ENCODE measurements at regions not wholly inside any gene's neighbourhood (a gene's known extent, or its start where the extent isn't known, plus 50 kb on each side); places are given as distances from the start of the nearest gene placed in this dataset.
"Not testable (repeated sequence)": the region's sequence is repeated elsewhere in the genome, so short reads cannot be mapped to it uniquely, and the experiment has no call there.

DNA sequence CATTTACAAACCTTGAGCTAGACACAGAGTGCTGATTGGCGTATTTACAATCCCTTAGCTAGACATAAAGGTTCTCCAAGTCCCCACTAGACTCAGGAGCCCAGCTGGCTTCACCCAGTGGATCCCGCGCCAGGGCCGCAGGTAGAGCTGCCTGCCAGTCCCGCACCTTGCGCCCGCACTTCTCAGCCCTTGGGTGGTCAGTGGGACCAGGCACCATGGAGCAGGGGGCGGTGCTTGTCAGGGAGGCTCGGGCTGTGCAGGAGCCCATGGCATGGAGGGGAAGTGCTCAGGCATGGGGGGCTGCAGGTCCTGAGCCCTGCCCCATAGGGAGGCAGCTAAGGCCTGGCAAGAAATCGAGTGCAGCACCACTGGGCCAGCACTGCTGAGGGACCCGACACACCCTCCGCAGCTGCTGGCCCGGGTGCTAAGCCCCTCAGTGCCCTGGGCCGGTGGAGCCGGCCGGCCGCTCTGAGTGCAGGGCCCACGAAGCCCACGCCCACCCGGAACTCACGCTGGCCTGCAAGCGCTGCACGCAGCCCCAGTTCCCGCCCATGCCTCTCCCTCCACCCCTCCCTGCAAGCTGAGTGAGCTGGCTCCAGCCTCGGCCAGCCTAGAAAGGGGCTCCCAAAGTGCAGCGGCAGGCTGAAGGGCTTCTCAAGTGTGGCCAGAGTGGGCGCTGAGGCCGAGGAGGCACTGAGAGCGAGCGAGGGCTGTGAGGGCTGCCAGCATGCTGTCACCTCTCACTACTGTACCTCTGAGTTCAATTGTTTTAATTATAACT lies 1213.9 kb downstream of the OTOL1 start:
- no peak for DNase-seq (ENCODE audit: low spot score in 2 of 2, unreplicated experiment in 2 of 2)
- Mint-ChIP-seq H3K27ac (no peak overlapping the region), H3K36me3 (no peaks in the 10 kb centered on the region), H3K4me1 (no peaks in the 10 kb centered on the region), H3K4me3 (no peak overlapping the region), H3K9me3 (peaks cover 4% of the 10 kb centered on the region), H3K27me3 (ENCODE audit: low read depth) (no peaks in the 10 kb centered on the region)
- no peak for TF ChIP-seq CTCF (IDR thresholded peaks at IDR 0.05; ENCODE audit: unreplicated experiment)

- H3K4me3 Mint-ChIP-seq; DNase-seq (ENCODE audit: low spot score in 2 of 2, unreplicated experiment in 2 of 2); H3K9me3 Mint-ChIP-seq; H3K27me3 Mint-ChIP-seq (ENCODE audit: low read depth); H3K27ac Mint-ChIP-seq; H3K36me3 Mint-ChIP-seq: not testable (repeated sequence)
- H3K4me1 Mint-ChIP-seq, result peaks cover 15% of the 10 kb centered on the region
These were observed 1220.5 kb downstream of the OTOL1 start for GRCh38 chr3:162717074-162717473.

GRCh38 chr3:162718697-162719096 lies 1222.1 kb downstream of the OTOL1 start:
- no peak for DNase-seq (ENCODE audit: low spot score in 2 of 2, unreplicated experiment in 2 of 2)
- H3K27ac Mint-ChIP-seq, result no peak overlapping the region
- no peak for TF ChIP-seq CTCF (IDR thresholded peaks at IDR 0.05; ENCODE audit: unreplicated experiment)
- H3K9me3 Mint-ChIP-seq, result no peaks in the 10 kb centered on the region
- no peak overlapping the region for H3K4me3 Mint-ChIP-seq
- peaks cover 15% of the 10 kb centered on the region for H3K4me1 Mint-ChIP-seq
- H3K27me3 Mint-ChIP-seq (ENCODE audit: low read depth), result no peaks in the 10 kb centered on the region
- no peaks in the 10 kb centered on the region for H3K36me3 Mint-ChIP-seq

DNA sequence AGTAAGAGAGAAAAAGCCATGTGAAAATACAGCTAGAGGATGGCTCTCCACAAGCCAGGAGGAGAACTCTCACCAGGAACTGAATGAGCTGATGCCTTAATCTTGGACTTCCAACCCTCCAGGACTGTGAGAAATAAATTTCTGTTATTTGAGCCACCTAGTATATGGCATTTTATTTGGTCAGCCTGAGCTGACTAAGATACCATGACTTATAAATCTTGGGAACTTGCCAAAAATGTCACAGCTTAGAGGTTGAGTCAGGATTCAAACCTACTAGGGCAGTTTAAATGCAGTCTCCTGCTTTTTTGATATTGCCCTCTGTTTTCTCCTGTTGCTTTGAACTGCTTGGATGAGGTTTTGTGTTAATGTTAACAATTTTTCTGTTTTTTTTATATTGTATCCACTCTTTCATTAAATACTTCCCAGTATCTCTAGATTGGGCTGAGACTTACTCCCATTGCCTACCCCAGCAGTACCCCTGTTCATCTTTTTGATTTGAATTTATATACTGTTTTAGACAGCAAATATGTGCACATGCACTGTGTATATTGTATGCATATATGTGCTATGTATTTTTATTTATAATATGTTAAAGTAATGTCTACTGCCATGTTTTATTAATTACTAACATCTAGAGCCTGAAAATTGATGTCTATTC lies 1223.2 kb downstream of the OTOL1 start:
- TF ChIP-seq CTCF (IDR thresholded peaks at IDR 0.05; ENCODE audit: unreplicated experiment), result no peak
- DNase-seq (ENCODE audit: low spot score in 2 of 2, unreplicated experiment in 2 of 2), result no peak
- no peaks in the 10 kb centered on the region for H3K36me3 Mint-ChIP-seq
- H3K4me1 Mint-ChIP-seq, result peaks cover 15% of the 10 kb centered on the region
- H3K27ac Mint-ChIP-seq, result no peak overlapping the region
- H3K9me3 Mint-ChIP-seq, result no peaks in the 10 kb centered on the region
- H3K27me3 Mint-ChIP-seq (ENCODE audit: low read depth), result no peaks in the 10 kb centered on the region
- no peak overlapping the region for H3K4me3 Mint-ChIP-seq

DNA sequence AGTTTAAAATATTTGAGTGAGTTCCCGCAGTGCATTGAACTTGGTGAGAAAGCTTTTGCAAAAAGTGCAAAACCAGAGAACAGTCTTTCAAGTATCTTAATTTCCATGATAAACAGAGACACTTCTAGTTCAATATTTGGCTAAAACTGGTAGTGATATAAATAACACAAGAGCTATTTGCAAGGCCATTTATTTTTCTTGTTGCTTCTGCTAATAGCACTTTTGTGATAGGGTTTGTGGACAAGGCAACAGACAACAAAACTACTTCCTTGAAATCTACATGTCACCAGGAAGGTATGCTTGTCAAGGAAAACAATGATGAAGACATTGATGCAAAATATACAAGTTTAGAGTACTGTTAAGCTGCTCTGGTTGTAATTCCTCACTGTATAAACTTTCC lies 1225.1 kb downstream of the OTOL1 start:
- no peak overlapping the region for H3K27ac Mint-ChIP-seq
- H3K27me3 Mint-ChIP-seq (ENCODE audit: low read depth), result no peaks in the 10 kb centered on the region
- H3K4me3 Mint-ChIP-seq, result no peak overlapping the region
- no peaks in the 10 kb centered on the region for H3K36me3 Mint-ChIP-seq
- H3K4me1 Mint-ChIP-seq, result peaks cover 15% of the 10 kb centered on the region
- TF ChIP-seq CTCF (IDR thresholded peaks at IDR 0.05; ENCODE audit: unreplicated experiment), result no peak
- DNase-seq (ENCODE audit: low spot score in 2 of 2, unreplicated experiment in 2 of 2), result no peak
- no peaks in the 10 kb centered on the region for H3K9me3 Mint-ChIP-seq

DNA sequence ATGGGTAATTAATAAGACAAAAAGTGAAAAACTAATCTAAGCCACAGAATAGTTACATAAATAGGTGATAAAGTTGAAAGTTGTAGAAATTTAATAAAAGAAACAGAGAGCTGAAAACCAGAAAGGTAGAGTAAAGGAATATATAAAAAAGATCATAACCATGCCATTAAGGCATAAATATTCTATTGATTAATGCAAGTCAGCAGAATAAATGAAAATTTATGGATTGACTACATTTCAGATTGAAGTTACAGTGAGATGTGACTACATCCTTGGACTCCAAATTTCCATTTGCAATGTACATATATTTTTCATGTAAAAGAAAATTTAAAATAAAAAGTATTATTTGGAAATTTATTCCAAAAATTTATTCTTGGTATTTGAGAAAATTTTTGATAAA lies 1225.7 kb downstream of the OTOL1 start:
- Mint-ChIP-seq H3K4me1 (peaks cover 15% of the 10 kb centered on the region), H3K9me3 (no peaks in the 10 kb centered on the region), H3K4me3 (no peak overlapping the region), H3K36me3 (no peaks in the 10 kb centered on the region), H3K27ac (no peak overlapping the region), H3K27me3 (ENCODE audit: low read depth) (no peaks in the 10 kb centered on the region)
- DNase-seq (ENCODE audit: low spot score in 2 of 2, unreplicated experiment in 2 of 2), result no peak
- no peak for TF ChIP-seq CTCF (IDR thresholded peaks at IDR 0.05; ENCODE audit: unreplicated experiment)

- H3K4me1 Mint-ChIP-seq, result peaks cover 15% of the 10 kb centered on the region
- not testable (repeated sequence) for H3K9me3 Mint-ChIP-seq; H3K27ac Mint-ChIP-seq; H3K36me3 Mint-ChIP-seq; H3K27me3 Mint-ChIP-seq (ENCODE audit: low read depth); DNase-seq (ENCODE audit: low spot score in 2 of 2, unreplicated experiment in 2 of 2); H3K4me3 Mint-ChIP-seq
These were observed 1226.2 kb downstream of the OTOL1 start for GRCh38 chr3:162722796-162723195.

All from mesothelial cell of epicardium (in vitro differentiated cells).